ENCODE measurements at regions not wholly inside any gene's neighbourhood (a gene's known extent, or its start where the extent isn't known, plus 50 kb on each side); places are given as distances from the start of the nearest gene placed in this dataset.

GRCh38 chr4:103324811-103325210 lies 126.7 kb upstream of the CENPE start:
- no peak for TF ChIP-seq CTCF (IDR thresholded peaks at IDR 0.05)
- Histone ChIP-seq H3K4me3 (replicated peaks in 1 of 3; ENCODE audit: low read depth in 2 of 3, low read length in 3 of 3) (no peak overlapping the region), H3K4me2 (replicated peaks; ENCODE audit: extremely low read depth, low read length, poor library complexity, severe bottlenecking) (no peak overlapping the region), H3K4me1 (ENCODE audit: control insufficient read depth in 1 of 2, insufficient read depth in 2 of 2, low read length in 2 of 2) (no peaks in the 10 kb centered on the region), H2AFZ (ENCODE audit: insufficient read depth, low read depth, low read length, poor library complexity, severe bottlenecking) (no peak overlapping the region), H3K27me3 (ENCODE audit: control insufficient read depth in 2 of 2, insufficient read depth in 2 of 2, low read length in 2 of 2) (no peaks in the 10 kb centered on the region), H3K36me3 (replicated peaks in 1 of 2; ENCODE audit: control insufficient read depth in 1 of 2, insufficient read depth in 2 of 2, low read length in 2 of 2) (no peaks in the 10 kb centered on the region), H4K20me1 (ENCODE audit: insufficient read depth, low read length) (no peaks in the 10 kb centered on the region), H3K79me2 (ENCODE audit: insufficient read depth, low read length) (no peaks in the 10 kb centered on the region), H3K9ac (ENCODE audit: insufficient read depth, low read length, poor library complexity, severe bottlenecking) (no peak overlapping the region), H3K9me3 (replicated peaks in 1 of 2; ENCODE audit: control insufficient read depth in 1 of 2, insufficient read depth in 1 of 2, low read length in 2 of 2) (no peaks in the 10 kb centered on the region), H3K27ac (ENCODE audit: low read depth in 1 of 2, low read length in 2 of 2) (no peak overlapping the region)
- Mint-ChIP-seq H3K36me3 (no peaks in the 10 kb centered on the region), H3K4me3 (no peak overlapping the region), H3K9me3 (peaks cover 0 to 4% (median 0%) of the 10 kb centered on the region in 7 donors), H3K27me3 (ENCODE audit: low read depth in 3 of 3) (no peaks in the 10 kb centered on the region), H3K4me1 (no peaks in the 10 kb centered on the region), H3K27ac (no peak overlapping the region)
- intact Hi-C loops (cut with micrococcal nuclease), result no loop called here
- WGBS (ENCODE audit: insufficient coverage), result no CpG with 5 or more reads among the region's 1 CpG
- DNase-seq, result no peak

GRCh38 chr4:103318327-103318726 lies 120.2 kb upstream of the CENPE start:
- Histone ChIP-seq H3K36me3 (replicated peaks in 1 of 2; ENCODE audit: control insufficient read depth in 1 of 2, insufficient read depth in 2 of 2, low read length in 2 of 2) (no peaks in the 10 kb centered on the region), H3K27ac (ENCODE audit: low read depth in 1 of 2, low read length in 2 of 2) (no peak overlapping the region), H3K9me3 (replicated peaks in 1 of 2; ENCODE audit: control insufficient read depth in 1 of 2, insufficient read depth in 1 of 2, low read length in 2 of 2) (peaks cover 10 to 21% of the 10 kb centered on the region in 2 donors), H2AFZ (ENCODE audit: insufficient read depth, low read depth, low read length, poor library complexity, severe bottlenecking) (no peak overlapping the region), H4K20me1 (ENCODE audit: insufficient read depth, low read length) (no peaks in the 10 kb centered on the region), H3K4me2 (replicated peaks; ENCODE audit: extremely low read depth, low read length, poor library complexity, severe bottlenecking) (no peak overlapping the region), H3K9ac (ENCODE audit: insufficient read depth, low read length, poor library complexity, severe bottlenecking) (no peak overlapping the region), H3K79me2 (ENCODE audit: insufficient read depth, low read length) (no peaks in the 10 kb centered on the region), H3K27me3 (ENCODE audit: control insufficient read depth in 2 of 2, insufficient read depth in 2 of 2, low read length in 2 of 2) (no peaks in the 10 kb centered on the region), H3K4me1 (ENCODE audit: control insufficient read depth in 1 of 2, insufficient read depth in 2 of 2, low read length in 2 of 2) (no peaks in the 10 kb centered on the region), H3K4me3 (replicated peaks in 1 of 3; ENCODE audit: low read depth in 2 of 3, low read length in 3 of 3) (no peak overlapping the region)
- intact Hi-C loops (cut with micrococcal nuclease), result no loop called here
- TF ChIP-seq CTCF (IDR thresholded peaks at IDR 0.05), result no peak
- peaks cover 0 to 2% (median 0%) of the 10 kb centered on the region in 3 donors for H3K27me3 Mint-ChIP-seq (ENCODE audit: low read depth in 3 of 3)
- H3K4me1 Mint-ChIP-seq, result no peaks in the 10 kb centered on the region
- no peaks in the 10 kb centered on the region for H3K36me3 Mint-ChIP-seq
- H3K27ac Mint-ChIP-seq, result no peak overlapping the region
- DNase-seq, result no peak
- H3K4me3 Mint-ChIP-seq, result no peak overlapping the region
- peaks cover 4 to 29% (median 12%) of the 10 kb centered on the region in 7 donors for H3K9me3 Mint-ChIP-seq
- WGBS (ENCODE audit: insufficient coverage), result 81% methylated on average over 3 of the region's 3 CpGs
